ENCODE measurements at regions not wholly inside any gene's neighbourhood (a gene's known extent, or its start where the extent isn't known, plus 50 kb on each side); places are given as distances from the start of the nearest gene placed in this dataset.

- Mint-ChIP-seq H3K9me3 (peaks cover 22 to 24% of the 10 kb centered on the region in 2 experiments), H3K4me3 (no peak overlapping the region), H3K4me1 (peaks cover 16 to 22% of the 10 kb centered on the region in 2 experiments), H3K27ac (no peak overlapping the region), H3K27me3 (ENCODE audit: low read depth) (no peaks in the 10 kb centered on the region; the same call in none of the 2 replicates), H3K36me3 (ENCODE audit: insufficient read depth in 1 of 3, low read depth in 3 of 3) (peaks cover 0 to 18% (median 11%) of the 10 kb centered on the region in 3 experiments; a peak in 6 of 7 replicates)
- no peaks in the 10 kb centered on the region for H4K20me1 ChIP-seq (ENCODE audit: control insufficient read depth, insufficient read depth, insufficient read length)
- H4K5ac ChIP-seq (ENCODE audit: insufficient read length, low read depth, low read length): no peak overlapping the region
- no peak overlapping the region for H3K4ac ChIP-seq (ENCODE audit: low read depth, low read length)
- peaks cover 3% of the 10 kb centered on the region; the same call in 1 of the 2 replicates for H3K4me1 ChIP-seq (ENCODE audit: insufficient read depth, low read length)
- no peaks in the 10 kb centered on the region for H3K27me3 ChIP-seq (ENCODE audit: insufficient read depth, low read length)
- no peak overlapping the region for H4K91ac ChIP-seq (ENCODE audit: insufficient read length, low read depth, low read length)
- H3K79me2 ChIP-seq (ENCODE audit: insufficient read depth, low read length): no peaks in the 10 kb centered on the region
- H2BK120ac ChIP-seq (ENCODE audit: low read depth, low read length, poor library complexity, severe bottlenecking): no peak overlapping the region
- H2BK20ac ChIP-seq (ENCODE audit: low read depth, low read length, poor library complexity, severe bottlenecking): no peak overlapping the region
- no CpG with 5 or more reads among the region's 8 CpGs for WGBS (ENCODE audit: extremely low coverage, insufficient read length, low lambda C conversion rate)
- H3K79me1 ChIP-seq (ENCODE audit: insufficient read depth, low read depth, low read length, poor library complexity, severe bottlenecking): no peaks in the 10 kb centered on the region
- peaks cover 7% of the 10 kb centered on the region for H3K9me3 ChIP-seq (ENCODE audit: control insufficient read depth, low read depth, low read length)
- H3K18ac ChIP-seq (ENCODE audit: insufficient read length, low read depth, low read length): no peak overlapping the region
- H3K56ac ChIP-seq (ENCODE audit: insufficient read length, low read depth, low read length): no peak overlapping the region
- TF ChIP-seq CTCF (conservative IDR thresholded peaks at IDR 0.05): no peak
- no peaks in the 10 kb centered on the region for H3K23me2 ChIP-seq (ENCODE audit: insufficient read length, low read depth, low read length, poor library complexity, severe bottlenecking)
- H4K8ac ChIP-seq (replicated peaks; ENCODE audit: insufficient read length, low read depth, low read length): no peak overlapping the region
- H2AK5ac ChIP-seq (ENCODE audit: insufficient read length, low read length): no peak overlapping the region
- H3K27ac ChIP-seq (ENCODE audit: insufficient read length, low read depth, low read length): no peak overlapping the region
- H3K4me2 ChIP-seq (ENCODE audit: insufficient read depth, insufficient read length, low read length): no peak overlapping the region
- H3K14ac ChIP-seq (ENCODE audit: insufficient read depth, low read length): no peak overlapping the region; the same call in 1 of the 2 replicates
- H2BK15ac ChIP-seq (ENCODE audit: low read depth, low read length): no peak overlapping the region
- no peak overlapping the region for H2BK12ac ChIP-seq (ENCODE audit: insufficient read length, low read depth, low read length)
- no peak overlapping the region for H3T11ph ChIP-seq (ENCODE audit: low read length)
- H3K9ac ChIP-seq (ENCODE audit: extremely low read depth, insufficient read length, low read length): no peak overlapping the region
- no peak overlapping the region for H3K23ac ChIP-seq (ENCODE audit: insufficient read length, low read depth, low read length)
- H2BK5ac ChIP-seq (ENCODE audit: insufficient read length, low read length): no peak overlapping the region
- no peak for DNase-seq
- no peak overlapping the region for H2AFZ ChIP-seq (ENCODE audit: low read length)
These were observed 231.5 kb upstream of the TLE3 start for GRCh38 chr15:70329179-70329578.
